ENCODE measurements at regions not wholly inside any gene's neighbourhood (a gene's known extent, or its start where the extent isn't known, plus 50 kb on each side); places are given as distances from the start of the nearest gene placed in this dataset.

DNA sequence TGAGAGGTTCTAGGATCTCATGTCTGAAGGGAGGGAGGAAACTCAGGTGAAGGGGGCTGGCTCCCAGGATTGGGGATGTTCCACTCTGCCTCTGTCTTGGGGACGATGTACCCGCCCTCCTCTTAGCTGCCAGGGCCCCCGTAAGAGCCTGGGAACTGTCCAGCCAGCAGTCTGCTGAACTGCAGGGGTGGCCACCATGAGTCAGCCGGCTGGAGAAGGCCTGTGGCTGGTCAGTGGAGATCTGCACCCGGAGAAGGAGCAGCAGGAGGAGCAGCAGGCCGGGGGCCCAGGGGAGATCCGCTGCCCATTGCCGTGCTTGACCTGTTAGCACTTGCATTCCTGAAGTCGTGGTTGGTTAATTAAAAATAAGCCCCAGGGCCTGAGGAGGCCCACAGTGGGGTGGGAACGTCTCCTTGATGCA is 180.3 kb downstream of the TFCP2L1 start:
- in situ Hi-C loops (cut with MboI; ENCODE audit: low sequenced_read_pairs): no loop called here

DNA sequence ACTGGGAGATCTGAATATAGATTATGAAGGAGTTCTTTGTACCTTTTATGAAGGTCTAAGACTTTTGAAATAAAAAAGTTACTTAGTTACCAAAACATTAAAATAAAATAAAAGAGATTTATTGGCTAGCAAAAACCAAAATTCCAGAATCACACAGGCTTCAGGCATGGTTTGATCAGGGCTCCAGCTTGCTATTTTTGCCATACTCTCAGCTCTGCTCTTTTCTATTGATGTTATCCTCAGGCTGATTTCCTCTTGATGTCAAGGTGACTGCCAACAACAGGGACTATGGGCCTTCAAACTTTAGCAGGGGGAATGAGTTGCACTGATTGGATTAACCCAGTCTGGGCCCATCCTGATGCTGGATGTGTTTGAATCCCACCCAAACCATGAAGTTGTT is 174.1 kb downstream of the TFCP2L1 start:
- in situ Hi-C loops (cut with MboI; ENCODE audit: low sequenced_read_pairs): no loop called here

DNA sequence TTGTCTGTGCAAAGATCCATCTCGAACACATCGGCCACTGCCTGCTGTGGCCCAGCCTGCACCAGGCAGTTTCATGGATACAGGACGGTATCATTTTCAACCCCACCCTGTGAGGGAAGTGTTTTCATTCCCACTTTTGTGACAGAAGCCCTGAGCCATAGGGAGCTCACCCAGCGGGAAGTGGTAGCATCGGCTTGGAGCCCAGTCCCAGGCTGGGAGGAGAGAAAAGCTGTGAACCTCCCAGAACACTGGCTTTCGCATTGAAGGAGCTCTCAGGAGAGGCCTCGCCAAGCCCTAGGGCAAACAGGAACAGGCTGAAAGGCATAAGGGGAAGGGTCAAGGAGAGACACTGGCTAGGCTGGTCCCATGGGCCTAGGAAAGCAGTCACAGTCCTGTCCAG is 166.1 kb downstream of the TFCP2L1 start:
- in situ Hi-C loops (cut with MboI; ENCODE audit: low sequenced_read_pairs): no loop called here

DNA sequence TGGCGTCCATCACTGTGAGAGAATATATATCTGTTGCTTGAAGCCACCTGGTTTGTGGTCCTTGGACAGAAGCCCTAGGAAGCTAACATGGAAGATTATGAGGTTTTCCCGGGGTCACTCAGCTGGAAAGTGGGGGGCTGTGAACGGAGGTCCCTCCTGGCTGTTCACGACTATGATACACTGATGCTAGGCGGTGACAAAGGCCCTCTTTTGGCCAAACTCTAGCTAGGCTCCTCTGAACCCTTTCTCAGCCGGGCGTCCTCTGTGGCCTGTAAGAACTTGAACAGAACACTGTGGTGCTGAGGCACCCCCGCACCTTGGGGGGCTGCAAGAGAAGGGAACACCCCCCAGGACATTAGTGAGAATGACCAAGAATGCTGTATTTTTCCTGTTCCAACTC is 164.6 kb downstream of the TFCP2L1 start:
- in situ Hi-C loops (cut with MboI; ENCODE audit: low sequenced_read_pairs): no loop called here

DNA sequence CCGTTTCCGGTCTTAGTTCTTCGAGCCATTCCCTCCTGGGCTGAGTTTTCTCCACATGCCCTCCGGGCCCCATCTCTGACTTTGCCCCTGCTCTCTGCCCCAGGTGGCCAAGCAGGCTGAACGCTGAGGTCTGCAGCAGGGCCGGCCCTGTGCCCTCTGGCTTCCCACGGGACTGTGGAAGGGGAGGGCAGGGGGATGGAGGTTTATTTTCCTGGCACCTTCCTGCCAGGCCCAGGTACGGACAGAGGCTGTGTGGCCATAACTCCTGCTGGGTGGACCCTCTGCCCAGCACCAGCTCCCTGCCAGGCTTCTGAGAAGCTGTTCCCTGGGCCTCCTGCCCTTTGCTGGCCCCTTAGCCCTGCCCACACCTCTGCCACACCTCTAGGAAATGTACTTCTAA is 164.0 kb downstream of the TFCP2L1 start:
- in situ Hi-C loops (cut with MboI; ENCODE audit: low sequenced_read_pairs): no loop called here

DNA sequence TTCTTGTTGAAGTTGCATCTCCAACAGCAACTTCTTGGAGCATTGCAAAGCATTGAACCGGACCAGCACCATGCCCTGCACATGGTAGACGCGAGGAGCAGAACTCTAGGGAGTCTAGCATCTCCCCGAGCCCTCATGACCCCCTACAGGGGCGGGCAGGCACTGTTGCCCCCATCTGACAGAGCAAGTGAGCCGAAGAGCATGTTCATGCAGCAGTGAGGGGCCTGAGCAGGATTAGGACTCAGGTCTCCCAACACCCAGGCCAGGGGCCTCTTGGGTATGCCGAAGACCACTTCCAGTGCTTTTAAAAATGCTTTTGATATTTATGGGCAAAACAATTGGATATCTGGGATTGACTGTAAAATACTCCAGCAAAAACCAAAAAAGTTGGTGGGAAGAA is 163.3 kb downstream of the TFCP2L1 start:
- in situ Hi-C loops (cut with MboI; ENCODE audit: low sequenced_read_pairs): no loop called here

DNA sequence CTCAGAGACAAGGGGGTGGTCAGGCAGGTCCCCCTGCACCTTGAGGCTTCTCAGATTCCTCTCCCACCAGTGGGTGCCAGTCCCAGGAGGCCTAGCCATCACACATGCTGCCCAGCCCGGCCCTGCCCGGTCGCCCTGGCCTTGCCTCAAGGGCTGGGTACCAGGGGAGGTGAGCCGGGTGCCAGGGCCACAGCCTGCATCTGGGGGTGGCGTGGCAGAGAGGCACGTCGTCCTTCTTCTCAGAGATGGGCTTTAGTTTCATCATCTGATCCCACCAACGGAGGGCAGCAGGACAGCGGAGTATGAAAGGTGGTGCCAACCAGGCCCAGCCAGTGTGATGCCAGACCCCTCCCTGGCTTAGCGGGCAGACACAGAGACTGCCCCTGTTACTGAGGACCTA is 161.7 kb downstream of the TFCP2L1 start:
- in situ Hi-C loops (cut with MboI; ENCODE audit: low sequenced_read_pairs): no loop called here

DNA sequence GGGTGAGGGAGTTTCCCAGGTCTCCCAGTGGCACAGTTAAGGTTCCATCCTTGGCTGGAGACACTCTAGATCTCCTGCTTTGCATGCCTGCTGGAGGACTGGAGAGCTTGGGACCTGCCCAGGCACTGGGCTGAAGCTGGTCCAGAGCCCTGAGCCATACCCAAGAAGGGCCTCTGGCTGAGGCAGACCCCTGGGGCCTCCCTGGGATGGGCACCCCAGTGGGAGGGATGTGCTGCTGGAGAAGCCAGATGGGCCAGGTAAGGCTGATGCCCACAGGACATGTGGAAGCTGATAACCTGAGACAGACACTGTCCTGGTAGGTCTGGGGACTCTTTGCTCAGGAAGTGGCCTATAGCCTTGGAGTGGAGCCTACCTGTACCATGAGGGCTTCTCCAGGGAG is 160.7 kb downstream of the TFCP2L1 start:
- in situ Hi-C loops (cut with MboI; ENCODE audit: low sequenced_read_pairs): no loop called here

DNA sequence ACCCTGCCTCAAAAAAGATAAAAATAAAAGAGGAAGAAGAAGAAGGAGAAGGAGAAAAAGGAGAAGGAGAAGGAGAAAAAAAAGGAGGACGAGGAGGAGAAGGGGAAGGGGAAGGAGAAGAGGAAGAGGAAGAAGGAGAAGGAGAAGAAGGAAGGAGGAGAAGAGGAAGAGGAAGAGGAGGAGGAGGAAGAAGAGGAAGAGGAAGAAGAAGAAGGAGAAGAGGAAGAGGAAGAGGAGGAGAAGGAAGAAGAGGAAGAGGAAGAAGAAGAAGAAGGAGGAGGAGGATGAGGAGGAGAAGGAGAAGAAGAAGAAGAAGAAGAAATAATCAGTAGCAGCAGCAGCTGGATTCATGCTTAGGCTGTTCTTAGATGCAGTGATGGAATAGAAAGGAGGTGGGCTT is 159.7 kb downstream of the TFCP2L1 start:
- in situ Hi-C loops (cut with MboI; ENCODE audit: low sequenced_read_pairs): no loop called here

DNA sequence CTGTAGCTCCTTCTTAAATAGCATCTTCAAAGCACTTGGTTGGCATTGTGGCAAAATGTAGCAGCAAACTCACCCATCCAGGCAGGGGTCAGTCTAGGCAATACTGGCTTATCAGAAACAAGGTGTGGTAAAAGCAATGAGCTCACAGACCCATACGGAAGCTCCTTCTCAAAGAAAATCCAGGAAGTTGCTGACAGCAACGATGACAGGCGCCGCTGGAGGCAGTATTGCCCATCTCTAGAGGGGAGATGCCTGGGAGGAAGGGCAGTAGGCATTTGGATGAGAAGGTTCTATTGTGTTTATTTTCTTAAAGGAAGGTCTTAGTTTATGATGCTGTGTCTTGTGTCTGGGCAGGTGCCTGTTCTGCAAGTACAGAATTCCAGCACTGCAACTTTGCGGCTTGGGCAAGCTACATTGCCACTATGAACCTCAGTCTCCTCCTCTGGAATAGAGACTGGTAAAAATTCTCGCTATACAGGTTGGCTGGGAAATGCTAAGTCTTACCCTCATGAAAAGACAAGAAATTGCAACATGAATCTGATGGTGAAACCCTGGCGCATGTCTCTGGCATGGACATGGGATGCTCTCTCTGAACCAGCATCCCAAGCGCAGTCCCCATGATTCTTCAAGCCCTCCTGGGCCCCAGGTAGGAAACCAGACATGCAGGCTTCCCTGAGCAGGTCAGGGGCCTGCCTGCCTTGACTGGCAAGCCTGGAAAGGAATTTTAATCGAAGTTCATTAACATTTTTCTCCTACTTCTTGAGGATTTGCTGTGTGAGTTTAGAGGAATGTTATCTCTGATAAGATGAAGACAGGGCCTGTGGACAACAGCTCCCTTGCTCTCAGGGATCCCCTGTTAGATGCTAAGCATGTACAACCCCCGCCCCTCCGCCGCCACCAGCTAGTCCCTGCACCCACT is 156.0 kb downstream of the TFCP2L1 start:
- in situ Hi-C loops (cut with MboI; ENCODE audit: low sequenced_read_pairs): no loop called here

DNA sequence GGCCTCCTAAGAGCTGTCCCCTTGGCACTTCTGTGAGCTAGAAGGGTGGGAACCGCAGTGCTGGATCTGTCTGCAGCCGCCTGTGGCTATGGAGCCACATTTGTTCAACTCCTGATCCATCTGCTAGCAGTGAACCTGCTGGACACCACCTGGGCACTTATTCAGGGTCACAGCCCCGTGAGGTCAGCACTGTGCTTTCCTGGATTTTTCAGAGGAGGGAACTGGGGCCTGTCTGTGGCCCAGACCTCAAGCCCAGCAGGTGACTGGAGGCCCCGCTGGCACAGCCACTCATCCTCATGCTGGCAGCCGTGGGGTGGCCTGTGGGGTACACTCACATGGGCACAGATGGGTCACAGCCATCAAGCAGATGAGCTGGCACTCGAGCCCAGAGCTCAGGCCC is 155.3 kb downstream of the TFCP2L1 start:
- in situ Hi-C loops (cut with MboI; ENCODE audit: low sequenced_read_pairs): no loop called here

DNA sequence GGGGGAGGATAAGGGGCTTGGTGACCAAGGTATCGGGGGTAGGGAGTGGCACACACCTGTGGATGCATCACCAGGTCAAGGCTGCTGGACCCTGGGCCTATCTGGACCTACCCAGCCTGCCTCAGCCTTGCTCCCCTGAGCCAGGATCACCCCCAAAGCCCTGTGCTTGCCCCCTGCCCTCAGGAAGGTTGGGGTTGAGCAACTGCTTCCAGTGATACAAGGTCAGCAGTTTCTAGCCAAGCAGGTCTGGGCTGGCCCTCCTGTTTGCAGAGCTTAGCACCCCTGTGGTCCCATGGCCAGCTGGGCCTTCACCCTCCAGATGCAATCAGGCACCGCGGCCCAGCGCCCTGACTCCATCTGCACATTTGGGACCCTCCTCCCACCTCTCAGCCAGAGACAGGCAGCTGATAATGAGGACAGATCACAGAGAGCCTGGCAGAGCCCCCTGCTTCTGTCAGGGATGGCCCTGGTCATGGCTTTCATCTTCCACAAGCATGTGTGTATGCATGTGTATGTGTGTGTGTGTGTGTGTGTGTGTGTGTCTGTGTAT is 154.6 kb downstream of the TFCP2L1 start:
- in situ Hi-C loops (cut with MboI; ENCODE audit: low sequenced_read_pairs): no loop called here

DNA sequence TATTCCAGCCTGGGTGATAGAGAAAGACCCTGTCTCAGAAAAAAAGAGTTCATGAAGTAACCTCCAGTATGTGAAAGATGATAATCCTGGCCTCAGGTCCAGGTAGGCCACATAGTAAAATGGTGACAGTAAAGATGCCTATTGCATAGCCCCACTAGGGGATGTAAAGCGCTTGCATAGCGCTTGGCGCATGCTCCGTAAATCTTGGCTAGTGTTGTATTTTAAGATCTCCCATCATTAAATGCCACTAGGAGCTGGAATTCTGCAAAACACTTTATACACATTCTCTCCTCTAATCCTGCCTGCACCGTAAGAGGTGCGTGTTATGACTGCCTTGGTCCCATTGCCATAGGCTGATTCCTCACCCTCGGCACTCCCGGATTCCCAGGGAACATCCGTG is 153.6 kb downstream of the TFCP2L1 start:
- in situ Hi-C loops (cut with MboI; ENCODE audit: low sequenced_read_pairs): no loop called here

DNA sequence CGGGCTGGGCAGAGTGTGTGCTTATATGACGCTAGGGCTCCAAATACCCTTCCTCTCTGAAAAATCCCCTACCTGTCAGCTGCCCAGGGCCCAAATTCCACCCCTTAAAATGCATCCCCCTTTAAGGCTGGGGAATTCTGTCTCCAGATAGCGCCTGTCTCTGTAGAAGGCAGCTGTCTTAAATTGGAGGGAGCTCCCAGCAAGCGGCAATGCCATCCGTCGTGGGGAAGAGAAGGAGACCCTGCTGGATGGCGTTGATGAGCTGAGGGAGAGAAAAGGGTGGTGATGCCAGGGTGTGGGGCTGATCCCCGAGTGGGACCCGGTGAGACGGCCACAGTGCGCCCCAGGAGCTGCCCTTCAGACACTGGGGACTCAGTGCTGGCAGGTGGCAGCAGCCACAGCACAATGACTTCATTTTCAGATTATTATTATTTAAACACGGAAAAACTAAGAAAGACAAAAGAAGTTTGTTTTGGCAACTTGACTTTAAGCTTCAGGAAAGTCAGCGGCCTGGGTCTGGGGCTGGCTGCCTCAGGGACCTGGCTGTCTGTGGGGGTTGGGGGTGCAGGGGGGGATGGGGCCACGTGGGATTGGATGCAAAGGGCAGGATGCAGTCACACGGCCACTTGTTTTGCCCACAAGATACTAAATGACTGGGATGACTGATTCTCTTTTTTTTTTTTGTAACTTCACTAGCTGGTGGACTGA is 152.8 kb downstream of the TFCP2L1 start:
- in situ Hi-C loops (cut with MboI; ENCODE audit: low sequenced_read_pairs): no loop called here

DNA sequence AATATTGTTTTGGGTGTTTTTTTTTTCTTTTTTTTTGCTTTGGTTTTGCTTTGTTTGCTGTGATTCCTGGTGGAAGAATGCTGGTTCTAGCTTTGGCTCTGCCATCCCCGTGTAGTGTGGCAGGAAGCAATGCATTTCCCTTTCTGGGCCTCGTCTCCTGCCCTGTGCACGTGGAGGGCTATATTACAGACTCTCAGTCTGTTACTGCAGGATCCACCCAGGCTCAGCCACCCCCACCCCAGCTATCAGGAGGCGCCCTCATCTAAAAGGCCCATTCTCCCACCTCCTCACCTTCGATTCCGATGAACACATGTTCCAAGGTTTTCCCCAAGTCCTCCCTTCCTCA is 152.3 kb downstream of the TFCP2L1 start:
- in situ Hi-C loops (cut with MboI; ENCODE audit: low sequenced_read_pairs): no loop called here

DNA sequence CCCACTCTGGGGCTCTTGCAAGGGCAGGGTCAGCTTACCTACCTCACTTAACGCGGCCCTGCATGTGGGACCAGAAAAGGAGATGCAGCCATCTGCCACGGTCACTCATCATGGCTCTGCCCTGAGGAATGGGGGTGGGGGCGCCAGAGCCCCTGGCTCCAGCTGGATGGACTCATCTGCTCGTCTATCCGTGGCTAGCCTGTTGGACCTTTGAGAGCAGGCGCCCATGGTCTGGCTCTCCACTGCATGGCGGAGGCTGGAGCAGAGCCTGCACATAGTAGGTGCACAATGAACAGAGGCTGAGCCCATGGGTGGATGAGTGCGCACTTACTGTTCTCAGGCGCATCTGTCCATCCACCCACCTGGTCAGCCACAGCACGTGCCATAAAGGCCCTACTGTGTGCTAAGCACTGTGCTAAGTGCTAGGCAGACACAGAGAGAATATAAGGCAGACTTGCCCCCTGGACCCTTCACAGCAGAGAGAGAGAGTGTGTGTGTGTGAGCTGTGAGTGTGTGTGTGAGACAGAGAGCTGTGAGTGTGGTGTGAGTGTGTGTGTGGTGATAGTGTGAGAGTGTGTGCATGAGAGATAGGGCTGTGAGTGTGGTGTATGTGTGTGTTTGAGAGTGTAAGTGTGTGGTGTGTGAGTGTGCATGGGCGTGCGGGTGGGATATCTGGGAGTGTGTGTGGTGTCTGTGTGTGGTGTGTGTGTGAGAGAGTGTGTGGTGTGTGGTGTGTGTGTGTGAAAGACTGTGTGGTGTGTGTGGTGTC is 151.3 kb downstream of the TFCP2L1 start:
- in situ Hi-C loops (cut with MboI; ENCODE audit: low sequenced_read_pairs): no loop called here

DNA sequence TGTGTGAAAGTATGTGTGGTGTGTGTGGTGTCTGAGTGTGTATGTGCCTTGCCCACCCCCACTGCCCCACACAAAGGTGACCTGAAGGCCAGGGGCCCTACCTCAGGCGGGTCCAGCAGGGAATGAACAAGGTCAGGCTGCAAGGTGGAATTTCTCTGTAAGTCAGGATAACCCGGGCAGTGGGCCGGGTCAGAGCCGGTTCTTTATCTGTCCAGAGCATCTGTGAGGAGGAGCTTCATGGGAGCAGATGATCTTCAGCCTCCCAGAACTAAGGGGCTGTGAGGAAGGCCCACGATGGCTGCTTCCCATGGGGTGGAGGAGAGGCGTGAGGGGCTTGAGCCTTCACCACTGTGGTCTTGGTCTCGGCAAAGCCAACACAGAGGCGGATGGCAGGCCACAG is 150.3 kb downstream of the TFCP2L1 start:
- in situ Hi-C loops (cut with MboI; ENCODE audit: low sequenced_read_pairs): no loop called here

DNA sequence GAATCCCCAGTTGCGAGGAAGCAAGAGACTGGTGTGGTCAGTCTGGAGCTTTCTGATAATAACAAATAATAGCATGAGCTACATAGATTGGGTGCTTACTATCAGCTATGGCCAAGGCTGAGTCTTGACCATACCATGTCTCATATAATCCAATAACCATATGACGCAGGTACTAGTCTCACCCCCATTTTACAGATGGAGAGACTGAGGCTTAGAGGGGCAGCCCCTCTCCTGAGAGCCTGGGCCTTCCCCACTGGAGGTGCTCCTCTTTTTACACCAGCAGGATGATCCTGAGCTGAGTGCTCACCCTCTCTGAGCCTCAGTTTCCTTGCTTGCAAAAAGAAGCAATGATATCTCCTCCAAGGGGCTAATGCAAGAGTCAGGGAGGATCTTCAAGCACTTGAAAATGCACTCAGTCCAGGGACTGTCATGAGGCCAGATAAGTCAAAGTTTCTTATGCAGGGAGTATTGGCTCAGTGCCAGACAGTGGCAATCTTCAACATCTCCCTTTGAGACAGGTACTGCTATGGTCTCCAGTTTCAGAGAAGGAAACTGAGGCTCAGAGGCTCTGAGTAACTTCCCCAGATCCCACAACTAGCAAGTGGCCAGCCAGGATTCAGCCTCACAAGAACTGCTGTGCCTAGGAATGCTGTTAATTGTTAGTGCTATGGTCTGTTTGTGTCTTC is 149.7 kb downstream of the TFCP2L1 start:
- in situ Hi-C loops (cut with MboI; ENCODE audit: low sequenced_read_pairs): no loop called here

DNA sequence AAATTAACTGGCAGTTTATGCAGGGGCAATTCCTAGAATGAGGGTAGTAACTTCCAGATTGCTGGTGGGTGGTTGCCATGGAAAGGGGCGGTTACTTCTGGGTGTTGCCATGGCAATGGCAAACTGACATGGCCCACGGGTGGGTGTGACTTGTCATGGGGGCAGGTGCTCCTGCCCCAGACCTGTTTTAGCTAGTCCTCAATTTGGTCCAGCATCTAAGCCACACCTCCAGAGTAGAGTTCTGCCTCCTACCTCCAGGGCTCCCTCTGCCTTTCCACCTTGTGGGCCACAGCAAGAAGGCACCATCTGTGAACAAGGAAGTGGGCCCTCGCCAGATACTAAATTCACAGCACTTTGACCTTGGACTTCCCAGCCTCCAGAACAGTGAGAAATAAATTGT is 148.7 kb downstream of the TFCP2L1 start:
- in situ Hi-C loops (cut with MboI; ENCODE audit: low sequenced_read_pairs): no loop called here

DNA sequence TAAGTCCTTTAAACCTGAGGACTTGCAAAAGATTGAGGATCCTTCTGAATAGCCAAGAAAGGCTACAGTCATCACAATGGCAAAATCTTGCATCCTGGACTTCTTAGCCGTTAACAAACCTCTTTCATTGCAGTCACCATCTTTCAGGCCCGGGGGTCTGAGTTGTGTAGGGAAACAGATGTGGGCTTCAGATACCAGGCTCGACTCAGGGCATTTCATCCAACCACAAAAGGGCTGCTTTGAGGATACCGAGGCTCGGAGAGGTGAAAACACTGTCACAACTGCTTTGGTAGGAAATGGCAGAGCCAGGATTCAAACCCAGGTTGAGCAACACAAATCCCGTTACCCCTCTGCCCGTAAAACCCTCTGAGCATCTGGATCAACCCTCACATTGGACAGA is 147.4 kb downstream of the TFCP2L1 start:
- in situ Hi-C loops (cut with MboI; ENCODE audit: low sequenced_read_pairs): no loop called here

DNA sequence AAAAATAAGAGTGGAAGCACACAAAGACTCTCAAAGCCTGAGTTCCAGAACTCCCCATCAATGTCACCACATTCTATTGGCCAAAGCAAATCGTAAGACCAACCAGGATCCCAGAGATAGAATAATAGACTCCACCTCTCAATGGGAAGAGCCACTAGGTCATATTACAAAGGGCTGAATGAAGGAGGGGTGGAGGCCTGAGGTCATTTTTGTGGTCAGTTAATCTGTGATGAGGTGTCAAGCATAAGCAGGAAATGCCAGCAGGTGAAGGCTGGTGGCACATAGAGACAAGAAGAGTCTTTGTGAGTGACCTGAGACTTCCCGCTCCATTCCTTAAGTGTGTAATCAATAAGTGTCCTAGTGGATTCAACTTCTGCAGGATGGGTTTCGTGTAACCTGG is 144.3 kb downstream of the TFCP2L1 start:
- in situ Hi-C loops (cut with MboI; ENCODE audit: low sequenced_read_pairs): no loop called here

All from HL-60/S4 treated with phorbol 12-myristate 13-acetate at 8.2 ng/mL for 4 days and 3 days (cell line).